AG09319 (cell line): ENCODE measurements at regions not wholly inside any gene's neighbourhood (a gene's known extent, or its start where the extent isn't known, plus 50 kb on each side); places are given as distances from the start of the nearest gene placed in this dataset.

Experiments
- DNase-seq: peaks from one replicate; pipeline ENCODE4 v3.0.0-alpha.2; 2010; ENCODE audit warnings: low read depth; ENCODE audit errors: extremely low read depth
- TF ChIP-seq, protein P1 (sequence below): IDR thresholded peaks from 2 replicates; pipeline ENCODE4 v1.5.1; 2011; ENCODE audit warnings: low read depth, mild to moderate bottlenecking, inconsistent platforms, low read length, moderate library complexity

DNA sequence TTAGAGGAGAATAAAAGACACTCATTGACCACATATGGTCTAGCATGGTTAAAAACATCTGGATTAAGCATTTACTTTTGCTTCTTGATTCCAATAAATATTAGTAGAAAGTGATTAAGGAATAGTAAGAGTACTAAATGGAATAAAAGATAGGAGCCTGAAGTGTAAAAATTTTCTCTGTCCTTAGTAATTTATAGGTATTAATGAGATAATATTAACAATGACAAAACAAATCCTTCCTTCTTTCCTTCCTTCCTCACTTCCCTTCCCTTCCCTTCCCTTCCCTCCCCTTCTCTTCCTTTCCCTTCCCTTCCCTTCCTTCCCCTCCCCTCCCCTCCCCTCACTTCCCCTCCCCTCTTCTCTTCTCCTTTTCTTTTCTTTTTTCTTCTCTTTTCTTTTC lies 797.5 kb upstream of the NRXN1 start:
- TF ChIP-seq, protein P1, sequence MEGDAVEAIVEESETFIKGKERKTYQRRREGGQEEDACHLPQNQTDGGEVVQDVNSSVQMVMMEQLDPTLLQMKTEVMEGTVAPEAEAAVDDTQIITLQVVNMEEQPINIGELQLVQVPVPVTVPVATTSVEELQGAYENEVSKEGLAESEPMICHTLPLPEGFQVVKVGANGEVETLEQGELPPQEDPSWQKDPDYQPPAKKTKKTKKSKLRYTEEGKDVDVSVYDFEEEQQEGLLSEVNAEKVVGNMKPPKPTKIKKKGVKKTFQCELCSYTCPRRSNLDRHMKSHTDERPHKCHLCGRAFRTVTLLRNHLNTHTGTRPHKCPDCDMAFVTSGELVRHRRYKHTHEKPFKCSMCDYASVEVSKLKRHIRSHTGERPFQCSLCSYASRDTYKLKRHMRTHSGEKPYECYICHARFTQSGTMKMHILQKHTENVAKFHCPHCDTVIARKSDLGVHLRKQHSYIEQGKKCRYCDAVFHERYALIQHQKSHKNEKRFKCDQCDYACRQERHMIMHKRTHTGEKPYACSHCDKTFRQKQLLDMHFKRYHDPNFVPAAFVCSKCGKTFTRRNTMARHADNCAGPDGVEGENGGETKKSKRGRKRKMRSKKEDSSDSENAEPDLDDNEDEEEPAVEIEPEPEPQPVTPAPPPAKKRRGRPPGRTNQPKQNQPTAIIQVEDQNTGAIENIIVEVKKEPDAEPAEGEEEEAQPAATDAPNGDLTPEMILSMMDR = no peak
- DNase-seq = no peak

DNA sequence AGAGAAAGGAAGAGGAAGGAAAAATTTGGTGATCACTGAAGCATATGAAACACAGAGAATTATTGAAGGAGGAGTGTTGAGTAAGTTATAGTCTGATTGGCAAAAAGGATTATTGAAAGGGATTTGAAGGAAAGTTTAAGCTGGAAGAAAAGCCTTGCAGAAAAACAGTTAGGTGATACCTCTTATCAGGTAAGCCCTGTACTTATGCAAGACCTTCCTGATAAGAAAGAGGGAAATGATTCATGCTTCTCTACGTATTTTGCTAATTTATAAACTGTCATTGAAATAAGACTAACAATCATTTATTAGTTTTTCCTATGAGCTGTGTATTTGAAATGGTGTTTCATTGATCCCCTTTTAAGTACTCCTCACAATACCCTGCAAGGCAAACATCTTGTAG lies 793.9 kb upstream of the NRXN1 start:
- TF ChIP-seq, protein P1 = no peak
- DNase-seq = no peak

DNA sequence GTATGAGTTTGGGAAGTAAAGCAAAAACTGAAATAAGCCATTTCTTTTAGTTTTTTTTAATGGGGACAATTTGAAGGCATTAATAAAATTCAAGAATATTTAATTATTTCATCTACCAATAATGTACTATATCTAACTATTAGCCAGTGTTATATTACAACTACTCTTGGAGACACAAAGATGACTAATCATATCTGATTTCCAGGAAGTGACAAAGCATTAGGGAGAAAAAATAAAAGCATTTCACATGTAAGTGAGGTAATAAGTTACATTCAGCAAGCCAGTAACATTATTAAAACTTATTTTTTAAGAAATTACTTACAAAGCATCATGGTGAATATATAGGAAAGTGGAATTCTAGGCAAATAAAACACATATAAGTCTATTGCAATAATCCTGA lies 781.3 kb upstream of the NRXN1 start:
- DNase-seq = no peak
- TF ChIP-seq, protein P1 = no peak

DNA sequence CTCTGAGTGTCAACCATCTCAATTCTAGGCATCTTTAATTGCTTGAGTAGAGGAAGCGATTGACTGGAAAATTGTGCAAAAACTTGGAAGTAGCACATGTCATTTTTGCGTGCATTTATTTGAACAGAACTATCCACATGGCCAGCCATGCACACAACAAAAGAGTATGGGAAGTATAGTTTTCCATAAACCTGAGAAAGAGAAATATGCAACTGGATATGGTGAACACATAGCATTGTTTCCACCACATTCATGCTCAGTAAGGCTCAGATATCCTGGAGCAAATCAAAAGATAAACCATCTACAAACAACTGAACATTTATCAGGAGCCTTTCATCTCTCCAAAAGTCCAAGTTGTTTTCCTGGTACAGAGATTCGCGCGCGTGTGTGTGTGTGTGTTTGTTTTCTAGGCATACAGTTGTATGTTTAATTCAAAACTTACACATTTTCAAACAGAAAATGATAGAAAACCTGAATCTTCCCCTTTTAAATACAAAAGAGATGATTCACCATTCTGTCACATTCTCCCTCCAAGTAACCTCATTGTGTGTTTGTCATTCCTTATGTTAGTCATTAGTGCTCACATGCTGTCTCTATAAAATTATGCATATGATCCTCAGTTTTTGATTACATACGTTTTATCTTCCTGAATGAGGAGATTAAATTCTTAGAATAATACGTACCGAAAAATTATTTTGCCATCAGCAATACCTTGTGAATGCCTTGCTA lies 780.4 kb upstream of the NRXN1 start:
- no peak for DNase-seq
- TF ChIP-seq, protein P1 = no peak

DNA sequence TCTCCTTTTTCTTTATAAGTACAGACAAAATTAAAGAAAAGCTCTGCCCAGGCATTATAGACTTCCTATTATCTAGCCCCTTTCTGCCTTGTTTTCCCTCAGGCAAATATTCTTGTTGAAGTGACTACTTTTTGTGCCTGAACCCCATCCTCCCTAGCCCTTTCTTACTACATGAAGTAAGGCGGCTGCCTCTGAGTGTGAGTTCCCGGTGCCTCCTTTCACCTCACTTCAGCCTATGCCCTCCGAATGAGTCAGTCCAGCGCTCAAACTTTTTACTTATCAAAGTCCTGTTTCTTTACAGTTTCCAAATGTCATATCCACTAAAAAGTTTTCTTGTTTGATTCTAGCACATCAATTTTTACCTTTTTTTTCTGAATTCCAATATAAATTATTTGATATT lies 778.3 kb upstream of the NRXN1 start:
- TF ChIP-seq, protein P1 = no peak
- DNase-seq = no peak

DNA sequence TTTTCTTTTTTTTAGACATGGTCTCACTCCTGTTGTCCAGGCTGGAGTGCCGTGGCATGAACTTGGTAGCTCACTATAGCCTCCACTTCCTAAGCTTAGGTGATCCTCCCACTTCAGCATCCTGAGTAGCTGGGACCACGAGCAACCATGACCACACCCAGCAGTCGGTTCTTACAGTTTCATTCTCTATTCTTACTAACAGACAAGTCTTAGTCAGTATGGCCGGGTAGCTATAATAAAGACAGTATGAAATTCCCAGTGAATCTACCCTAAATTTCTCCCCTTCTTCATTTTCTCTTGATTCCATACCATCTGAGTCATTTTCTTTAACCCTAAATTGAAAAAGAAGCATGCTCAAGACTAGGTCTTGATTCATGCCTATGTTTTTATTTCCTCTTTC lies 775.3 kb upstream of the NRXN1 start:
- DNase-seq = no peak
- TF ChIP-seq, protein P1 = no peak

DNA sequence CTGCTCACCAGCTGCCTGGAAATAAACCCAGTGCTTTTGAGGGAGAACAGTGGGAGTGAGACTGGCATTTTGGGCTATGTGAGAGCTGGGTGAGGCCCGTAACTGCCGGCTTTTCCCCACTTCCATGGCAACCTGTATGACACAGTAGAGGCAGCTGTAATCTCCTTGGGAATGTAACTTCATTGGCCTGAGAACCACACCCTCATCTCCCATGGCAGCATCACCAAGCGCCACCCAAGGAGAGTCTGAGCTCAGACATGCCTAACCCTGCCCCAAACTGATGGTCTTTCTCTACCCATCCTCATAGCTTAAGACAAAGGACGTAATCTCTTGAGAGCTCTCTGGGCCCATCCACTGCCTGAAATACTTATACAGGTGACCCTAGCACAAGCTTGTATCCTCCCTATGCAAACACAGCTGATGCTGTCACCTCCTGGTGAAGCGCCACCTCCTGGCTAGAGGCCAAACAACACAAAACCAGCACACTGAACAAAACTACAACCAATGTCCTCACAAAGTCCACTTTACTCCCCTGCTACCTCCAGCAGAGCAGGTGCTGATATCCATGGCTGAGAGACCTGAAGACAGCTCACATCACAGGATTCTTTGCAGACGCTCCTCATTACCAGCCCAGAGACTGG lies 763.4 kb upstream of the NRXN1 start:
- no peak for DNase-seq
- TF ChIP-seq, protein P1 = no peak
